HepG2 (cell line): ENCODE measurements at regions not wholly inside any gene's neighbourhood (a gene's known extent, or its start where the extent isn't known, plus 50 kb on each side); places are given as distances from the start of the nearest gene placed in this dataset.

ENCODE experiments used
- CHCHD3 ChIP-seq: sonication (generic); formaldehyde crosslinking; IDR thresholded peaks from 2 replicates; pipeline ENCODE4 v1.8.0; 2022; ENCODE audit warnings: mild to moderate bottlenecking, missing genetic modification reagents, moderate library complexity
- EZH2 ChIP-seq: conservative IDR thresholded peaks from 2 replicates; pipeline ENCODE4 v1.6.1; 2012; ENCODE audit warnings: mild to moderate bottlenecking, low read depth, low read length, moderate library complexity
- GLI4 ChIP-seq: sonication (generic); formaldehyde crosslinking; IDR thresholded peaks from 2 replicates; pipeline ENCODE4 v1.5.1; 2020; ENCODE audit warnings: missing genetic modification reagents, mild to moderate bottlenecking, moderate library complexity, borderline replicate concordance
- POLR2A ChIP-seq, 2 experiments: IDR thresholded peaks; 2 replicates each; pipeline ENCODE4 v1.6.1; 2011; ENCODE audit warnings: low read depth in 2 of 2, low read length in 2 of 2, mild to moderate bottlenecking in 1 of 2, moderate library complexity in 1 of 2; ENCODE audit not compliant: insufficient read depth in 1 of 2
- POLR2AphosphoS5 ChIP-seq: IDR thresholded peaks from 2 replicates; pipeline ENCODE4 v1.6.1; 2012; ENCODE audit warnings: low read depth, low read length
- TMF1 ChIP-seq: sonication (generic); formaldehyde crosslinking; IDR thresholded peaks from 2 replicates; pipeline ENCODE4 v1.8.1; 2022; ENCODE audit warnings: low read depth, missing genetic modification reagents
- YY1 ChIP-seq: IDR thresholded peaks from 2 replicates; pipeline ENCODE4 v1.6.1; 2011; ENCODE audit warnings: low read length, low read depth, moderate library complexity, mild to moderate bottlenecking; ENCODE audit not compliant: insufficient read depth, insufficient replicate concordance
- ZHX1 ChIP-seq: sonication (generic); formaldehyde crosslinking; IDR thresholded peaks from 2 replicates; pipeline ENCODE4 v1.8.1; 2022; ENCODE audit warnings: low read depth, mild to moderate bottlenecking, missing genetic modification reagents
- ZNF362 ChIP-seq: sonication (generic); formaldehyde crosslinking; IDR thresholded peaks from 2 replicates; pipeline ENCODE4 v1.4.0; 2020; ENCODE audit warnings: missing genetic modification reagents, mild to moderate bottlenecking, borderline replicate concordance
- ZSCAN29 ChIP-seq: sonication (generic); formaldehyde crosslinking; conservative IDR thresholded peaks from 2 replicates; pipeline ENCODE4 v1.4.0; 2020; ENCODE audit warnings: mild to moderate bottlenecking, missing genetic modification reagents

GRCh38 chrX:123049071-123049625 is 134.9 kb upstream of the GRIA3 start:
- TF ChIP-seq TMF1, result no peak
- TF ChIP-seq ZNF362 (CRISPR knock-in tag), result no peak
- TF ChIP-seq YY1, result no peak
- no peak for TF ChIP-seq POLR2A (IDR thresholded peaks at IDR 0.05; ENCODE audit: insufficient read depth in 1 of 2, low read depth in 2 of 2, low read length in 2 of 2)
- TF ChIP-seq CHCHD3 (CRISPR knock-in tag), result no peak
- TF ChIP-seq EZH2, result no peak
- no peak for TF ChIP-seq POLR2AphosphoS5
- TF ChIP-seq ZHX1, result no peak
- TF ChIP-seq ZSCAN29 (CRISPR knock-in tag), result no peak
- no peak for TF ChIP-seq GLI4 (CRISPR knock-in tag)
